NCI-H2227 (cell line): ENCODE measurements at regions not wholly inside any gene's neighbourhood (a gene's known extent, or its start where the extent isn't known, plus 50 kb on each side); places are given as distances from the start of the nearest gene placed in this dataset.

ENCODE experiments used
- DNase-seq: peaks from one replicate; lab custom pipeline; 2025; ENCODE audit not compliant: unreplicated experiment; lab: John Stamatoyannopoulos, UW

GRCh38 chr11:95494856-95495255 lies 263.9 kb upstream of the SESN3 start:
- DNase-seq, result no peak

GRCh38 chr11:95494167-95494566 lies 263.2 kb upstream of the SESN3 start:
- no peak for DNase-seq

GRCh38 chr11:95490625-95491024 lies 259.6 kb upstream of the SESN3 start:
- no peak for DNase-seq

- DNase-seq, result no peak
Observed at GRCh38 chr11:95487938-95488337, 256.9 kb upstream of the SESN3 start.

- DNase-seq, result no peak
Observed at GRCh38 chr11:95487391-95487790, 256.4 kb upstream of the SESN3 start.

- DNase-seq, result no peak
Observed at GRCh38 chr11:95486979-95487378, 256.0 kb upstream of the SESN3 start.

GRCh38 chr11:95486466-95486865 lies 255.5 kb upstream of the SESN3 start:
- DNase-seq, result no peak

GRCh38 chr11:95485115-95485900 lies 254.3 kb upstream of the SESN3 start:
- no peak for DNase-seq

- DNase-seq, result no peak
Observed at GRCh38 chr11:95483339-95483738, 252.3 kb upstream of the SESN3 start.

- DNase-seq, result no peak
Observed at GRCh38 chr11:95478003-95478402, 247.0 kb upstream of the SESN3 start.

- DNase-seq, result no peak
Observed at GRCh38 chr11:95469258-95469657, 238.3 kb upstream of the SESN3 start.

GRCh38 chr11:95466416-95466815 lies 235.4 kb upstream of the SESN3 start:
- no peak for DNase-seq

- DNase-seq, result no peak
Observed at GRCh38 chr11:95465887-95466286, 234.9 kb upstream of the SESN3 start.

GRCh38 chr11:95461858-95462257 lies 230.9 kb upstream of the SESN3 start:
- no peak for DNase-seq

- no peak for DNase-seq
Observed at GRCh38 chr11:95461348-95461747, 230.3 kb upstream of the SESN3 start.

- no peak for DNase-seq
Observed at GRCh38 chr11:95459291-95460042, 228.5 kb upstream of the SESN3 start.

GRCh38 chr11:95456714-95457491 lies 225.9 kb upstream of the SESN3 start:
- DNase-seq, result no peak

GRCh38 chr11:95455228-95455970 lies 224.4 kb upstream of the SESN3 start:
- no peak for DNase-seq

GRCh38 chr11:95453616-95454171 lies 222.7 kb upstream of the SESN3 start:
- no peak for DNase-seq

GRCh38 chr11:95451682-95452081 lies 220.7 kb upstream of the SESN3 start:
- DNase-seq, result no peak

- no peak for DNase-seq
Observed at GRCh38 chr11:95451261-95451660, 220.3 kb upstream of the SESN3 start.
